Fibroblast of the aortic adventitia (primary cell): ENCODE measurements at regions not wholly inside any gene's neighbourhood (a gene's known extent, or its start where the extent isn't known, plus 50 kb on each side); places are given as distances from the start of the nearest gene placed in this dataset.

Experiments
- DNase-seq: peaks from one replicate; pipeline ENCODE4 v3.0.0-alpha.2; 2010; ENCODE audit warnings: low read depth
- H3K4me3 ChIP-seq: 2 replicates; pipeline ENCODE4 v1.5.1; 2011; ENCODE audit warnings: low read depth, mild to moderate bottlenecking, control low read depth, low read length, moderate library complexity
- CTCF ChIP-seq: IDR thresholded peaks from 2 replicates; pipeline ENCODE4 v1.5.1; 2011; ENCODE audit warnings: mild to moderate bottlenecking, low read length, control low read depth, inconsistent platforms; ENCODE audit not compliant: insufficient read depth

- H3K4me3 ChIP-seq: no peak overlapping the region
- no peak for TF ChIP-seq CTCF
- DNase-seq: no peak
These were observed 55.6 kb downstream of the PITPNM2 start for GRCh38 chr12:123095078-123095881.

GRCh38 chr12:123094349-123095077 is 56.4 kb downstream of the PITPNM2 start:
- no peak overlapping the region for H3K4me3 ChIP-seq
- TF ChIP-seq CTCF: no peak
- peak; percentile 83 for DNase-seq

GRCh38 chr12:123092866-123093265 is 58.0 kb downstream of the PITPNM2 start:
- TF ChIP-seq CTCF: no peak
- no peak overlapping the region for H3K4me3 ChIP-seq
- no peak for DNase-seq

GRCh38 chr12:123091230-123092150 is 59.4 kb downstream of the PITPNM2 start:
- DNase-seq: no peak
- no peak overlapping the region for H3K4me3 ChIP-seq
- no peak for TF ChIP-seq CTCF

GRCh38 chr12:123089631-123090353 is 61.1 kb downstream of the PITPNM2 start:
- DNase-seq: peak; percentile 95
- TF ChIP-seq CTCF: no peak
- no peak overlapping the region for H3K4me3 ChIP-seq

GRCh38 chr12:123089140-123089539 is 61.8 kb downstream of the PITPNM2 start:
- H3K4me3 ChIP-seq: no peak overlapping the region
- no peak for TF ChIP-seq CTCF
- DNase-seq: no peak
